Gastroesophageal sphincter (tissue), 4 donors: ENCODE measurements at regions not wholly inside any gene's neighbourhood (a gene's known extent, or its start where the extent isn't known, plus 50 kb on each side); places are given as distances from the start of the nearest gene placed in this dataset.

Experiments
- ATAC-seq: fragments of 150-250 bp; one replicate; pipeline ENCODE4 v1.9.1; 2016; ENCODE audit warnings: mild to moderate bottlenecking, moderate library complexity
- H3K27ac ChIP-seq, 4 donors: fragments of 200-600 bp; sonication (generic) in 3 of 4; 1 replicate in 3 of 4; 2 replicates in 1 of 4; pipeline ENCODE4 v1.5.1; 2016 to 2019
- H3K27me3 ChIP-seq: fragments of 200-600 bp; sonication (generic); one replicate; pipeline ENCODE4 v1.5.1; 2019
- H3K36me3 ChIP-seq, 2 donors: fragments of 200-600 bp; sonication (generic); one replicate each; pipeline ENCODE4 v1.5.1; 2019; ENCODE audit warnings: control low read depth in 1 of 2
- H3K4me1 ChIP-seq, 3 donors: fragments of 200-600 bp; sonication (generic); 1 replicate in 2 of 3; 2 replicates in 1 of 3; pipeline ENCODE4 v1.5.1; 2016 to 2019; ENCODE audit warnings: control low read depth in 2 of 3
- H3K4me3 ChIP-seq, 2 donors: fragments of 200-600 bp; sonication (generic); one replicate each; pipeline ENCODE4 v1.5.1; 2019; ENCODE audit warnings: mild to moderate bottlenecking in 1 of 2, moderate library complexity in 1 of 2
- H3K9me3 ChIP-seq, 3 donors: fragments of 200-600 bp; sonication (generic); one replicate each; pipeline ENCODE4 v1.5.1; 2017 to 2019; ENCODE audit warnings: control low read depth in 2 of 3
- CTCF ChIP-seq, 4 experiments: fragments of 200-600 bp in 2 of 4; fragments of 450-650 bp in 2 of 4; sonication (generic) in 1 of 4; IDR thresholded peaks; one replicate each; pipeline ENCODE4 v1.5.1; 2017 to 2019; ENCODE audit warnings: antibody characterized with exemption in 4 of 4, mild to moderate bottlenecking in 2 of 4, moderate library complexity in 2 of 4
- EP300 ChIP-seq: sonication (generic); formaldehyde crosslinking; IDR thresholded peaks from one replicate; pipeline ENCODE4 v1.6.1; 2017; ENCODE audit warnings: antibody characterized with exemption, mild to moderate bottlenecking
- POLR2A ChIP-seq, 2 donors: fragments of 450-650 bp; IDR thresholded peaks; one replicate each; pipeline ENCODE4 v1.6.1; 2017; ENCODE audit warnings: antibody characterized with exemption in 2 of 2, mild to moderate bottlenecking in 2 of 2, moderate library complexity in 1 of 2
- POLR2AphosphoS5 ChIP-seq: sonication (generic); formaldehyde crosslinking; IDR thresholded peaks from one replicate; pipeline ENCODE4 v1.6.1; 2017; ENCODE audit warnings: antibody characterized with exemption
- WGBS, 2 donors: methylation state at CpG; one replicate each; pipeline ENCODE4 v1.1.5; 2018; ENCODE audit warnings: low coverage in 1 of 2; 5-methylcytosine and 5-hydroxymethylcytosine counted together

DNA sequence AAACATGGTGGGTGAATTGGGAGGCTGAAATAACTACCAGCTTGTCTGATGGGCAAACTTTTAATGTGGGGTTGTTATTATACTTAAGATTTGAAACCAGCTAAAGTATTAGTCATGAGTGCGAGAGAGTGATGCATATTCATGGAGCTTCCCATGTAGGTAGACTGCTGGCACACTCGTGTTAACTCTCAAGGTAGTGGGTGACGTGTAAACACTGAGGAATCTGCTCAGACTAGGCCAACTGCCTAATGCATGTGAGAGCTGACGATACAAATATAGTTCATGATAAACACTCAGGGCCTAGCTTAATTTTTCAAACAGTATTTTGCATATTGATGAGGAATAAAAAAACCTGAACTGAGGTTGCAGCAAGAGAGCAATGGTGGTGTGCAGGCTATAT lies 1165.7 kb upstream of the PIK3C3 start:
- Histone ChIP-seq H3K9me3 (peaks cover 0 to 5% (median 0%) of the 10 kb centered on the region in 3 donors), H3K36me3 (no peaks in the 10 kb centered on the region), H3K27ac (no peak overlapping the region), H3K27me3 (no peaks in the 10 kb centered on the region), H3K4me3 (no peak overlapping the region), H3K4me1 (no peaks in the 10 kb centered on the region)
- 48 to 64% methylated on average over 3 to 4 of the region's 4 CpGs for WGBS, 2 donors
- ATAC-seq: no peak
- TF ChIP-seq CTCF (IDR thresholded peaks at IDR 0.05): no peak
- no peak for TF ChIP-seq POLR2A (IDR thresholded peaks at IDR 0.05)
- TF ChIP-seq POLR2AphosphoS5: no peak
- no peak for TF ChIP-seq EP300

GRCh38 chr18:40782453-40783130 lies 1172.4 kb upstream of the PIK3C3 start:
- Histone ChIP-seq H3K27me3 (no peaks in the 10 kb centered on the region), H3K27ac (no peak overlapping the region), H3K4me1 (no peaks in the 10 kb centered on the region), H3K36me3 (no peaks in the 10 kb centered on the region), H3K9me3 (no peaks in the 10 kb centered on the region), H3K4me3 (no peak overlapping the region)
- 62 to 83% methylated on average over 3 of the region's 3 CpGs for WGBS, 2 donors
- ATAC-seq: no peak
- TF ChIP-seq POLR2A (IDR thresholded peaks at IDR 0.05) (no peak), EP300 (no peak), CTCF (IDR thresholded peaks at IDR 0.05) (no peak), POLR2AphosphoS5 (no peak)

GRCh38 chr18:40769786-40770185 lies 1185.2 kb upstream of the PIK3C3 start:
- Histone ChIP-seq H3K9me3 (no peaks in the 10 kb centered on the region), H3K36me3 (no peaks in the 10 kb centered on the region), H3K27me3 (no peaks in the 10 kb centered on the region), H3K4me1 (no peaks in the 10 kb centered on the region), H3K4me3 (no peak overlapping the region), H3K27ac (no peak overlapping the region)
- TF ChIP-seq CTCF (IDR thresholded peaks at IDR 0.05): no peak
- no peak for TF ChIP-seq EP300
- no peak for TF ChIP-seq POLR2A (IDR thresholded peaks at IDR 0.05)
- TF ChIP-seq POLR2AphosphoS5: no peak
- WGBS, 2 donors: 41% methylated on average over 2 of the region's 2 CpGs; no CpG with 5 or more reads in 1 of the 2 donors
- ATAC-seq: no peak

- 88 to 94% methylated on average over 3 to 6 of the region's 6 CpGs for WGBS, 2 donors
- no peak for ATAC-seq
- Histone ChIP-seq H3K9me3 (no peaks in the 10 kb centered on the region), H3K4me1 (no peaks in the 10 kb centered on the region), H3K27ac (no peak overlapping the region), H3K27me3 (no peaks in the 10 kb centered on the region), H3K4me3 (no peak overlapping the region), H3K36me3 (no peaks in the 10 kb centered on the region)
- no peak for TF ChIP-seq CTCF (IDR thresholded peaks at IDR 0.05)
- TF ChIP-seq POLR2AphosphoS5: no peak
- no peak for TF ChIP-seq POLR2A (IDR thresholded peaks at IDR 0.05)
- no peak for TF ChIP-seq EP300
These were observed 1194.8 kb upstream of the PIK3C3 start for GRCh38 chr18:40760251-40760650.

GRCh38 chr18:40754477-40754876 lies 1200.6 kb upstream of the PIK3C3 start:
- no peak for ATAC-seq
- Histone ChIP-seq H3K36me3 (no peaks in the 10 kb centered on the region), H3K9me3 (no peaks in the 10 kb centered on the region), H3K4me1 (no peaks in the 10 kb centered on the region), H3K27me3 (no peaks in the 10 kb centered on the region), H3K4me3 (no peak overlapping the region), H3K27ac (no peak overlapping the region)
- TF ChIP-seq POLR2A (IDR thresholded peaks at IDR 0.05): no peak
- TF ChIP-seq CTCF (IDR thresholded peaks at IDR 0.05): no peak
- no peak for TF ChIP-seq EP300
- TF ChIP-seq POLR2AphosphoS5: no peak
- WGBS, 2 donors: 60 to 75% methylated on average over 1 of the region's 1 CpG
